PFSK-1 (cell line): ENCODE measurements at regions not wholly inside any gene's neighbourhood (a gene's known extent, or its start where the extent isn't known, plus 50 kb on each side); places are given as distances from the start of the nearest gene placed in this dataset.

Experiments used
- POLR2AphosphoS5 ChIP-seq: IDR thresholded peaks from 2 replicates; pipeline ENCODE4 v1.6.1; 2012; ENCODE audit warnings: low read depth, mild to moderate bottlenecking, control low read depth, low read length, moderate library complexity
- SIN3A ChIP-seq: IDR thresholded peaks from 2 replicates; pipeline ENCODE4 v1.6.1; 2012; ENCODE audit warnings: mild to moderate bottlenecking, low read length, moderate library complexity, borderline replicate concordance; ENCODE audit not compliant: insufficient read depth
- TAF1 ChIP-seq: IDR thresholded peaks from 2 replicates; pipeline ENCODE4 v1.6.1; 2012; ENCODE audit warnings: low read length, control low read depth, borderline replicate concordance; ENCODE audit not compliant: insufficient read depth

GRCh38 chr2:149727927-149728326, 140.4 kb upstream of the MMADHC start:
- TF ChIP-seq TAF1 (no peak), SIN3A (no peak), POLR2AphosphoS5 (no peak)
